ENCODE measurements at regions not wholly inside any gene's neighbourhood (a gene's known extent, or its start where the extent isn't known, plus 50 kb on each side); places are given as distances from the start of the nearest gene placed in this dataset.

GRCh38 chr3:53997476-53997875 is 105.8 kb upstream of the SELENOK start:
- FAIRE-seq, result no peak
- DNase-seq (ENCODE audit: insufficient read length, low spot score), result no peak
- TF ChIP-seq PAX5 (IDR thresholded peaks at IDR 0.05; ENCODE audit: insufficient read depth, low read length, severe bottlenecking) (no peak), TAF1 (IDR thresholded peaks at IDR 0.05; ENCODE audit: low read depth, low read length) (no peak)

- no peak for DNase-seq (ENCODE audit: insufficient read length, low spot score)
- TF ChIP-seq TAF1 (IDR thresholded peaks at IDR 0.05; ENCODE audit: low read depth, low read length) (no peak), POLR2A (IDR thresholded peaks at IDR 0.05; ENCODE audit: low read depth, low read length) (no peak), PAX5 (IDR thresholded peaks at IDR 0.05; ENCODE audit: insufficient read depth, low read length, severe bottlenecking) (no peak), POU2F2 (IDR thresholded peaks at IDR 0.05; ENCODE audit: low read depth, low read length) (no peak), POLR2AphosphoS5 (IDR thresholded peaks at IDR 0.05; ENCODE audit: low read depth, low read length) (no peak), SPI1 (IDR thresholded peaks at IDR 0.05; ENCODE audit: low read depth, low read length) (no peak)
- no peak for FAIRE-seq
Observed at GRCh38 chr3:53996141-53996874, 104.6 kb upstream of the SELENOK start.

GRCh38 chr3:53994986-53995603 is 103.4 kb upstream of the SELENOK start:
- DNase-seq (ENCODE audit: insufficient read length, low spot score) (no peak), FAIRE-seq (no peak)
- TF ChIP-seq PAX5 (IDR thresholded peaks at IDR 0.05; ENCODE audit: insufficient read depth, low read length, severe bottlenecking), result no peak

- TF ChIP-seq SPI1 (IDR thresholded peaks at IDR 0.05; ENCODE audit: low read depth, low read length) (no peak), PAX5 (IDR thresholded peaks at IDR 0.05; ENCODE audit: insufficient read depth, low read length, severe bottlenecking) (no peak), POU2F2 (IDR thresholded peaks at IDR 0.05; ENCODE audit: low read depth, low read length) (no peak), POLR2A (IDR thresholded peaks at IDR 0.05; ENCODE audit: low read depth, low read length) (no peak), TAF1 (IDR thresholded peaks at IDR 0.05; ENCODE audit: low read depth, low read length) (no peak)
- FAIRE-seq (no peak), DNase-seq (ENCODE audit: insufficient read length, low spot score) (no peak)
Observed at GRCh38 chr3:53991240-53991639, 99.6 kb upstream of the SELENOK start.

GRCh38 chr3:53989946-53990345 is 98.3 kb upstream of the SELENOK start:
- no peak for TF ChIP-seq PAX5 (IDR thresholded peaks at IDR 0.05; ENCODE audit: insufficient read depth, low read length, severe bottlenecking)
- no peak for TF ChIP-seq SPI1 (IDR thresholded peaks at IDR 0.05; ENCODE audit: low read depth, low read length)
- no peak for TF ChIP-seq POLR2AphosphoS5 (IDR thresholded peaks at IDR 0.05; ENCODE audit: low read depth, low read length)
- TF ChIP-seq POLR2A (IDR thresholded peaks at IDR 0.05; ENCODE audit: low read depth, low read length), result no peak
- no peak for TF ChIP-seq TAF1 (IDR thresholded peaks at IDR 0.05; ENCODE audit: low read depth, low read length)
- TF ChIP-seq POU2F2 (IDR thresholded peaks at IDR 0.05; ENCODE audit: low read depth, low read length), result no peak
- FAIRE-seq, result no peak
- no peak for DNase-seq (ENCODE audit: insufficient read length, low spot score)

- FAIRE-seq (no peak), DNase-seq (ENCODE audit: insufficient read length, low spot score) (no peak)
- TF ChIP-seq SPI1 (IDR thresholded peaks at IDR 0.05; ENCODE audit: low read depth, low read length), result no peak
- TF ChIP-seq PAX5 (IDR thresholded peaks at IDR 0.05; ENCODE audit: insufficient read depth, low read length, severe bottlenecking), result no peak
- no peak for TF ChIP-seq POLR2A (IDR thresholded peaks at IDR 0.05; ENCODE audit: low read depth, low read length)
- no peak for TF ChIP-seq TAF1 (IDR thresholded peaks at IDR 0.05; ENCODE audit: low read depth, low read length)
- TF ChIP-seq POLR2AphosphoS5 (IDR thresholded peaks at IDR 0.05; ENCODE audit: low read depth, low read length), result no peak
- TF ChIP-seq POU2F2 (IDR thresholded peaks at IDR 0.05; ENCODE audit: low read depth, low read length), result no peak
Observed at GRCh38 chr3:53989451-53989850, 97.8 kb upstream of the SELENOK start.

GRCh38 chr3:53978386-53978785 is 86.7 kb upstream of the SELENOK start:
- no peak for FAIRE-seq
- TF ChIP-seq SPI1 (IDR thresholded peaks at IDR 0.05; ENCODE audit: low read depth, low read length), result no peak
- no peak for DNase-seq (ENCODE audit: insufficient read length, low spot score)

GRCh38 chr3:53975382-53975781 is 83.7 kb upstream of the SELENOK start:
- DNase-seq (ENCODE audit: insufficient read length, low spot score) (no peak), FAIRE-seq (no peak)
- TF ChIP-seq POLR2AphosphoS5 (IDR thresholded peaks at IDR 0.05; ENCODE audit: low read depth, low read length) (no peak), TAF1 (IDR thresholded peaks at IDR 0.05; ENCODE audit: low read depth, low read length) (no peak), POU2F2 (IDR thresholded peaks at IDR 0.05; ENCODE audit: low read depth, low read length) (no peak), SPI1 (IDR thresholded peaks at IDR 0.05; ENCODE audit: low read depth, low read length) (no peak), PAX5 (IDR thresholded peaks at IDR 0.05; ENCODE audit: insufficient read depth, low read length, severe bottlenecking) (no peak), POLR2A (IDR thresholded peaks at IDR 0.05; ENCODE audit: low read depth, low read length) (no peak)

GRCh38 chr3:53974324-53974723 is 82.7 kb upstream of the SELENOK start:
- TF ChIP-seq POU2F2 (IDR thresholded peaks at IDR 0.05; ENCODE audit: low read depth, low read length), result no peak
- DNase-seq (ENCODE audit: insufficient read length, low spot score) (no peak), FAIRE-seq (no peak)

GRCh38 chr3:53973905-53974304 is 82.2 kb upstream of the SELENOK start:
- TF ChIP-seq POLR2A (IDR thresholded peaks at IDR 0.05; ENCODE audit: low read depth, low read length) (no peak), POLR2AphosphoS5 (IDR thresholded peaks at IDR 0.05; ENCODE audit: low read depth, low read length) (no peak), TAF1 (IDR thresholded peaks at IDR 0.05; ENCODE audit: low read depth, low read length) (no peak), PAX5 (IDR thresholded peaks at IDR 0.05; ENCODE audit: insufficient read depth, low read length, severe bottlenecking) (no peak), SPI1 (IDR thresholded peaks at IDR 0.05; ENCODE audit: low read depth, low read length) (no peak)
- FAIRE-seq (no peak), DNase-seq (ENCODE audit: insufficient read length, low spot score) (no peak)

GRCh38 chr3:53970661-53971060 is 79.0 kb upstream of the SELENOK start:
- DNase-seq (ENCODE audit: insufficient read length, low spot score) (no peak), FAIRE-seq (no peak)
- TF ChIP-seq POU2F2 (IDR thresholded peaks at IDR 0.05; ENCODE audit: low read depth, low read length) (no peak), SPI1 (IDR thresholded peaks at IDR 0.05; ENCODE audit: low read depth, low read length) (no peak), POLR2AphosphoS5 (IDR thresholded peaks at IDR 0.05; ENCODE audit: low read depth, low read length) (no peak), TAF1 (IDR thresholded peaks at IDR 0.05; ENCODE audit: low read depth, low read length) (no peak)
